ENCODE measurements at regions not wholly inside any gene's neighbourhood (a gene's known extent, or its start where the extent isn't known, plus 50 kb on each side); places are given as distances from the start of the nearest gene placed in this dataset.

DNA sequence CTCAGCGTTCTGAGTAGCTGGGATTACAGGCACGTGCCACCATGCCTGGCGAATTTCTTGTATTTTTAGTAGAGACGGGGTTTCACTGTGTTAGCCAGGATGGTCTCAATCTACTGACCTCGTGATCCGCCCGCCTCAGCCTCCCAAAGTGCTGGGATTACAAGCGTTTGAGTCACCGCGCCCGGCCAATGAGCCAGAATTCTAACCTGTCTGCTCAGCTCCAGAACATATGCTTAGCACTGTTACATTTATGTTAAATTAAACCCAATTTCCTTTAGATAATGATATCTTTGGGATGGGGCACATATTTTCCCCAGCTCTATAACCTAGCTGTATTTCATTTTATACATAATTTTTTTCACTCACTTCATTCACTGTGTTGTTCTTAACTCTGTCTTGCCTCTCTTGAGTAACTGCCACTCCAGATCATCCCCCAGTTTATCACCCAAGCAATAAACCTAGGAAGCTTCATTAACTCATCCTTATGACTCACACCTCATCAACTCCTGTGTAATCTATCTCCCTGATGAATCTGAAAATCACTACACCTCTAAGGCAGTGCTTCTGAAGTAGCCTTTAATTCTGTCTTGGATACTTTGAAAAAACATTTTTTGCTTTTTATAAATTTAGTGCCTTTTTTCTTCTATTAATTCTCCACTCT is 559.7 kb upstream of the ZWINT start:
- H3K9ac ChIP-seq (ENCODE audit: low read length) = no peak overlapping the region
- no peak overlapping the region for H3K27ac Mint-ChIP-seq
- H3K4me1 ChIP-seq (ENCODE audit: control insufficient read depth in 2 of 2, insufficient read depth in 2 of 2, low read length in 2 of 2) = no peaks in the 10 kb centered on the region
- no peak overlapping the region for H3K4me2 ChIP-seq (replicated peaks; ENCODE audit: low read depth, low read length, poor library complexity, severe bottlenecking)
- H3K27me3 Mint-ChIP-seq = no peaks in the 10 kb centered on the region
- ATAC-seq (ENCODE audit: low read depth) (no peak), DNase-seq (no peak)
- 85% methylated on average over 11 of the region's 11 CpGs for WGBS (ENCODE audit: insufficient coverage)
- TF ChIP-seq, protein P1, sequence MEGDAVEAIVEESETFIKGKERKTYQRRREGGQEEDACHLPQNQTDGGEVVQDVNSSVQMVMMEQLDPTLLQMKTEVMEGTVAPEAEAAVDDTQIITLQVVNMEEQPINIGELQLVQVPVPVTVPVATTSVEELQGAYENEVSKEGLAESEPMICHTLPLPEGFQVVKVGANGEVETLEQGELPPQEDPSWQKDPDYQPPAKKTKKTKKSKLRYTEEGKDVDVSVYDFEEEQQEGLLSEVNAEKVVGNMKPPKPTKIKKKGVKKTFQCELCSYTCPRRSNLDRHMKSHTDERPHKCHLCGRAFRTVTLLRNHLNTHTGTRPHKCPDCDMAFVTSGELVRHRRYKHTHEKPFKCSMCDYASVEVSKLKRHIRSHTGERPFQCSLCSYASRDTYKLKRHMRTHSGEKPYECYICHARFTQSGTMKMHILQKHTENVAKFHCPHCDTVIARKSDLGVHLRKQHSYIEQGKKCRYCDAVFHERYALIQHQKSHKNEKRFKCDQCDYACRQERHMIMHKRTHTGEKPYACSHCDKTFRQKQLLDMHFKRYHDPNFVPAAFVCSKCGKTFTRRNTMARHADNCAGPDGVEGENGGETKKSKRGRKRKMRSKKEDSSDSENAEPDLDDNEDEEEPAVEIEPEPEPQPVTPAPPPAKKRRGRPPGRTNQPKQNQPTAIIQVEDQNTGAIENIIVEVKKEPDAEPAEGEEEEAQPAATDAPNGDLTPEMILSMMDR (IDR thresholded peaks at IDR 0.05) = no peak
- no peak for TF ChIP-seq EZH2 (IDR thresholded peaks at IDR 0.05; ENCODE audit: borderline replicate concordance, insufficient read depth, low read depth, low read length, poor library complexity, severe bottlenecking)
- POLR2A ChIA-PET = no interaction called here
- H3K9me3 ChIP-seq (ENCODE audit: control extremely low read depth in 1 of 3, control insufficient read depth in 2 of 3, insufficient read depth in 1 of 3, low read length in 2 of 3) = peaks cover 0 to 4% (median 0%) of the 10 kb centered on the region in 3 donors
- H3K9me3 Mint-ChIP-seq (ENCODE audit: insufficient read depth) = peaks cover 7% of the 10 kb centered on the region
- H3K4me3 Mint-ChIP-seq = no peak overlapping the region
- no peaks in the 10 kb centered on the region for H3K79me2 ChIP-seq (ENCODE audit: control insufficient read depth, insufficient read depth, low read length)
- no peaks in the 10 kb centered on the region for H3K36me3 ChIP-seq (replicated peaks in 1 of 2; ENCODE audit: control extremely low read depth in 1 of 2, control insufficient read depth in 1 of 2, extremely low read depth in 1 of 2, insufficient read depth in 2 of 2, low read length in 1 of 2)
- H3K4me3 ChIP-seq (ENCODE audit: control extremely low read depth in 1 of 5, extremely low read depth in 1 of 5, insufficient read depth in 1 of 5, low read depth in 2 of 5, low read length in 4 of 5) = no peak overlapping the region
- H4K20me1 ChIP-seq (ENCODE audit: control insufficient read depth, insufficient read depth, low read length, poor library complexity, severe bottlenecking) = no peaks in the 10 kb centered on the region
- intact Hi-C loops (cut with micrococcal nuclease) = no loop called here
- CTCF ChIA-PET = no interaction called here
- H3K27ac ChIP-seq (ENCODE audit: low read length in 2 of 2) = no peak overlapping the region
- no peak overlapping the region for H2AFZ ChIP-seq (ENCODE audit: insufficient read depth, low read depth, low read length, poor library complexity, severe bottlenecking)
- no peaks in the 10 kb centered on the region for H3K4me1 Mint-ChIP-seq
- H3K27me3 ChIP-seq (replicated peaks in 1 of 4; ENCODE audit: control extremely low read depth in 1 of 4, control insufficient read depth in 3 of 4, insufficient read depth in 4 of 4, low read length in 3 of 4) = no peaks in the 10 kb centered on the region

DNA sequence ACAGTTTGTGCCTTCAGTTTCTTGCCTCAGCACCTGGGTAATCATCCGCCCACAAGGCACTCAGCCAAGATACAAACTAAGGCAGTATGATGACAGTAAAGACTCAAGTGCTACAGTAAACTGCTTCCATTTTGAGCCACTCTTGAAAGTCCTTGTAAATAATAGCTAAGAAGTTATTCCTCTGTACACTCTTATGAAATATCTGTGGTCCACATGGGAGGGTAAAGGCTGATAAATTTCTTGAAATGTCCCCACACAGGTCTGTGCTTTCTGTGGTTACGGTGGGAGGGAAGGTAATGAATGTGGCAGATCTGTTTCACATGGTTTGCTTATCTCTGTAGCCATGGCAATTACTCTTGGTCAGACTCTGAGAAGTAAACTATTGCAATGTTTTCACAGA is 551.0 kb upstream of the ZWINT start:
- Mint-ChIP-seq H3K27ac (no peak overlapping the region), H3K4me3 (no peak overlapping the region), H3K9me3 (ENCODE audit: insufficient read depth) (no peaks in the 10 kb centered on the region), H3K4me1 (no peaks in the 10 kb centered on the region), H3K27me3 (no peaks in the 10 kb centered on the region)
- H3K4me3 ChIP-seq (ENCODE audit: control extremely low read depth in 1 of 5, extremely low read depth in 1 of 5, insufficient read depth in 1 of 5, low read depth in 2 of 5, low read length in 4 of 5) = no peak overlapping the region
- H3K79me2 ChIP-seq (ENCODE audit: control insufficient read depth, insufficient read depth, low read length) = no peaks in the 10 kb centered on the region
- POLR2A ChIA-PET = no interaction called here
- no peak overlapping the region for H3K27ac ChIP-seq (ENCODE audit: low read length in 2 of 2)
- no peak overlapping the region for H3K4me2 ChIP-seq (replicated peaks; ENCODE audit: low read depth, low read length, poor library complexity, severe bottlenecking)
- ATAC-seq (ENCODE audit: low read depth) = no peak
- H3K27me3 ChIP-seq (replicated peaks in 1 of 4; ENCODE audit: control extremely low read depth in 1 of 4, control insufficient read depth in 3 of 4, insufficient read depth in 4 of 4, low read length in 3 of 4) = no peaks in the 10 kb centered on the region
- CTCF ChIA-PET = interaction anchor here (0.6 kb wide), 1 partner anchor 17 kb away, joined by 3 read pairs; no protein-coding TSS in a partner anchor
- no peak for TF ChIP-seq EZH2 (IDR thresholded peaks at IDR 0.05; ENCODE audit: borderline replicate concordance, insufficient read depth, low read depth, low read length, poor library complexity, severe bottlenecking)
- TF ChIP-seq, protein P1 (IDR thresholded peaks at IDR 0.05) = no peak
- no peaks in the 10 kb centered on the region for H4K20me1 ChIP-seq (ENCODE audit: control insufficient read depth, insufficient read depth, low read length, poor library complexity, severe bottlenecking)
- no peak overlapping the region for H2AFZ ChIP-seq (ENCODE audit: insufficient read depth, low read depth, low read length, poor library complexity, severe bottlenecking)
- DNase-seq = no peak
- peaks cover 0 to 1% (median 0%) of the 10 kb centered on the region in 3 donors for H3K9me3 ChIP-seq (ENCODE audit: control extremely low read depth in 1 of 3, control insufficient read depth in 2 of 3, insufficient read depth in 1 of 3, low read length in 2 of 3)
- no peaks in the 10 kb centered on the region for H3K4me1 ChIP-seq (ENCODE audit: control insufficient read depth in 2 of 2, insufficient read depth in 2 of 2, low read length in 2 of 2)
- H3K36me3 ChIP-seq (replicated peaks in 1 of 2; ENCODE audit: control extremely low read depth in 1 of 2, control insufficient read depth in 1 of 2, extremely low read depth in 1 of 2, insufficient read depth in 2 of 2, low read length in 1 of 2) = no peaks in the 10 kb centered on the region
- H3K9ac ChIP-seq (ENCODE audit: low read length) = no peak overlapping the region
- intact Hi-C loops (cut with micrococcal nuclease) = no loop called here
- WGBS (ENCODE audit: insufficient coverage) = 100% methylated on average over 1 of the region's 2 CpGs
